IMR-90 (cell line): ENCODE measurements at regions not wholly inside any gene's neighbourhood (a gene's known extent, or its start where the extent isn't known, plus 50 kb on each side); places are given as distances from the start of the nearest gene placed in this dataset.

Experiments used
- ATAC-seq: fragments of 200-7000 bp; cut with Tn5 transposase; 2 replicates; pipeline ENCODE4 v1.9.1; 2020; ENCODE audit warnings: low read depth, mild to moderate bottlenecking, moderate library complexity
- BruUV-seq: library from RNA; stranded (reverse); fragments of 400-500 nt; replicated peaks from 2 replicates; lab custom pipeline; 2021; lab: Mats Ljungman, UMichigan
- CTCF ChIA-PET: fragments of 300-600 bp; formaldehyde crosslinking; extraction: SDS; loops from one replicate; lab custom pipeline; 2021; ENCODE audit warnings: antibody characterized with exemption; lab: Yijun Ruan, JAX
- POLR2A ChIA-PET: fragments of 300-600 bp; sonication (Branson Sonifier 250); formaldehyde crosslinking; loops from one replicate; lab custom pipeline; 2022; ENCODE audit warnings: antibody characterized with exemption; ENCODE audit not compliant: unreplicated experiment; lab: Charles Lee
- DNase-seq: peaks from one replicate; pipeline ENCODE4 v3.0.0; 2013
- H2AFZ ChIP-seq: replicated peaks from 2 replicates; pipeline ENCODE3; 2013; ENCODE audit warnings: low read length, mild to moderate bottlenecking; ENCODE audit not compliant: poor library complexity
- H2AK5ac ChIP-seq: 2 replicates; pipeline ENCODE4 v1.6.1; 2013; ENCODE audit warnings: low read depth, low read length, inconsistent platforms
- H2AK9ac ChIP-seq: replicated peaks from 2 replicates; pipeline ENCODE3; 2013; ENCODE audit warnings: mild to moderate bottlenecking, low read depth, low read length, moderate library complexity; ENCODE audit not compliant: poor library complexity
- H2BK120ac ChIP-seq: 2 replicates; pipeline ENCODE4 v1.6.1; 2013; ENCODE audit warnings: low read depth, low read length, inconsistent platforms
- H2BK15ac ChIP-seq: 3 replicates; pipeline ENCODE4 v1.6.1; 2013; ENCODE audit warnings: low read depth, low read length, inconsistent platforms
- H2BK20ac ChIP-seq: 2 replicates; pipeline ENCODE4 v1.6.1; 2013; ENCODE audit warnings: low read depth, mild to moderate bottlenecking, inconsistent platforms, low read length, moderate library complexity
- H2BK5ac ChIP-seq: 2 replicates; pipeline ENCODE4 v1.6.1; 2013; ENCODE audit warnings: mild to moderate bottlenecking, low read depth, low read length, inconsistent platforms; ENCODE audit not compliant: poor library complexity, severe bottlenecking
- H3K14ac ChIP-seq: replicated peaks from 2 replicates; pipeline ENCODE4 v1.6.1; 2013; ENCODE audit warnings: low read depth, low read length, inconsistent platforms
- H3K18ac ChIP-seq: 2 replicates; pipeline ENCODE4 v1.6.1; 2013; ENCODE audit warnings: low read depth, low read length, control low read depth
- H3K23ac ChIP-seq: 2 replicates; pipeline ENCODE4 v1.6.1; 2013; ENCODE audit warnings: low read depth, low read length, inconsistent platforms
- H3K27ac ChIP-seq: 2 replicates; pipeline ENCODE4 v1.5.1; 2013; ENCODE audit warnings: mild to moderate bottlenecking, control low read depth, low read length; ENCODE audit not compliant: insufficient read depth
- H3K27me3 ChIP-seq: 2 replicates; pipeline ENCODE4 v1.6.1; 2013; ENCODE audit warnings: low read length; ENCODE audit not compliant: control insufficient read depth, insufficient read depth
- H3K36me3 ChIP-seq: 2 replicates; pipeline ENCODE4 v1.6.1; 2013; ENCODE audit warnings: low read length, mixed read lengths; ENCODE audit not compliant: control insufficient read depth, insufficient read depth
- H3K4ac ChIP-seq: 2 replicates; pipeline ENCODE4 v1.6.1; 2013; ENCODE audit warnings: low read depth, low read length, inconsistent platforms
- H3K4me1 ChIP-seq: 2 replicates; pipeline ENCODE4 v1.6.1; 2013; ENCODE audit warnings: low read length, mixed read lengths; ENCODE audit not compliant: control insufficient read depth, insufficient read depth
- H3K4me2 ChIP-seq: 2 replicates; pipeline ENCODE4 v1.6.1; 2013; ENCODE audit warnings: low read depth, mild to moderate bottlenecking, control low read depth, low read length, moderate library complexity
- H3K4me3 ChIP-seq: 2 replicates; pipeline ENCODE4 v1.5.1; 2013; ENCODE audit warnings: low read depth, mild to moderate bottlenecking, control low read depth, low read length, moderate library complexity; ENCODE audit not compliant: insufficient read depth
- H3K56ac ChIP-seq: 2 replicates; pipeline ENCODE4 v1.6.1; 2013; ENCODE audit warnings: low read length, inconsistent platforms; ENCODE audit not compliant: insufficient read depth; ENCODE audit errors: extremely low read depth
- H3K79me1 ChIP-seq, 2 experiments: 2 replicates each; pipeline ENCODE4 v1.6.1; 2013; ENCODE audit warnings: low read length in 2 of 2, inconsistent platforms in 1 of 2, low read depth in 1 of 2
- H3K9ac ChIP-seq: 2 replicates; pipeline ENCODE4 v1.6.1; 2013; ENCODE audit warnings: low read depth, low read length, control low read depth
- H3K9me1 ChIP-seq: 2 replicates; pipeline ENCODE4 v1.6.1; 2013; ENCODE audit warnings: low read length, inconsistent platforms; ENCODE audit not compliant: insufficient read depth
- H3K9me3 ChIP-seq: 2 replicates; pipeline ENCODE4 v1.6.1; 2013; ENCODE audit warnings: low read length; ENCODE audit not compliant: control insufficient read depth, insufficient read depth
- H4K20me1 ChIP-seq: 2 replicates; pipeline ENCODE4 v1.6.1; 2013; ENCODE audit warnings: low read length, inconsistent platforms; ENCODE audit not compliant: insufficient read depth
- H4K5ac ChIP-seq: 2 replicates; pipeline ENCODE4 v1.6.1; 2013; ENCODE audit warnings: mild to moderate bottlenecking, low read depth, low read length, control low read depth
- H4K8ac ChIP-seq, 2 experiments: 2 replicates each; pipeline ENCODE4 v1.6.1; 2013; ENCODE audit warnings: low read depth in 2 of 2, low read length in 2 of 2, control low read depth in 1 of 2, inconsistent platforms in 1 of 2
- H4K91ac ChIP-seq: 2 replicates; pipeline ENCODE4 v1.6.1; 2013; ENCODE audit warnings: low read depth, low read length, inconsistent platforms; ENCODE audit not compliant: insufficient read depth
- BHLHE40 ChIP-seq: fragments of 150-350 bp; IDR thresholded peaks from 2 replicates; pipeline ENCODE4 v1.6.1; 2016; ENCODE audit warnings: mild to moderate bottlenecking, low read depth, low read length
- CEBPB ChIP-seq: IDR thresholded peaks from 2 replicates; pipeline ENCODE4 v1.6.1; 2012; ENCODE audit warnings: low read depth, low read length, improper control_type of control experiment
- CHD1 ChIP-seq: IDR thresholded peaks from 2 replicates; pipeline ENCODE4 v1.6.1; 2012; ENCODE audit warnings: low read depth, low read length, improper control_type of control experiment
- CTCF ChIP-seq: conservative IDR thresholded peaks from 2 replicates; pipeline ENCODE4 v1.5.1; 2012; ENCODE audit warnings: mild to moderate bottlenecking, low read depth, low read length, improper control_type of control experiment
- FOS ChIP-seq: fragments of 150-350 bp; IDR thresholded peaks from 2 replicates; pipeline ENCODE4 v1.6.1; 2016; ENCODE audit warnings: low read depth, low read length
- MAFK ChIP-seq: IDR thresholded peaks from 2 replicates; pipeline ENCODE4 v1.6.1; 2012; ENCODE audit warnings: low read depth, low read length, improper control_type of control experiment
- MAZ ChIP-seq: IDR thresholded peaks from 2 replicates; pipeline ENCODE4 v1.6.1; 2012; ENCODE audit warnings: low read depth, mild to moderate bottlenecking, low read length, improper control_type of control experiment, moderate library complexity, borderline replicate concordance
- MXI1 ChIP-seq: IDR thresholded peaks from 2 replicates; pipeline ENCODE4 v1.6.1; 2012; ENCODE audit warnings: low read depth, mild to moderate bottlenecking, low read length, moderate library complexity, borderline replicate concordance
- NFE2L2 ChIP-seq: fragments of 150-350 bp; IDR thresholded peaks from 2 replicates; pipeline ENCODE4 v1.6.1; 2016; ENCODE audit warnings: low read depth, mild to moderate bottlenecking, low read length
- POLR2A ChIP-seq: IDR thresholded peaks from 2 replicates; pipeline ENCODE4 v1.6.1; 2012; ENCODE audit warnings: mild to moderate bottlenecking, low read depth, low read length
- RAD21 ChIP-seq: IDR thresholded peaks from 2 replicates; pipeline ENCODE4 v1.6.1; 2012; ENCODE audit warnings: low read length, improper control_type of control experiment
- RCOR1 ChIP-seq: IDR thresholded peaks from 2 replicates; pipeline ENCODE4 v1.6.1; 2012; ENCODE audit warnings: mild to moderate bottlenecking, low read length, improper control_type of control experiment; ENCODE audit not compliant: insufficient replicate concordance
- RFX5 ChIP-seq: IDR thresholded peaks from 2 replicates; pipeline ENCODE4 v1.8.0; 2012; ENCODE audit warnings: low read depth, mild to moderate bottlenecking, low read length, moderate library complexity
- SMC3 ChIP-seq: fragments of 150-350 bp; IDR thresholded peaks from 2 replicates; pipeline ENCODE4 v1.6.1; 2016; ENCODE audit warnings: low read depth, mild to moderate bottlenecking, antibody characterized with exemption, low read length, moderate library complexity
- USF2 ChIP-seq: fragments of 150-350 bp; IDR thresholded peaks from 2 replicates; pipeline ENCODE4 v1.6.1; 2017; ENCODE audit warnings: mild to moderate bottlenecking, antibody characterized with exemption, low read length, low read depth
- WGBS, 2 experiments: methylation state at CpG; one replicate each; pipeline versions ENCODE4 v1.1.5 to v1.1.7; 2013; ENCODE audit warnings: missing lambda C conversion rate in 2 of 2; ENCODE audit not compliant: insufficient read length in 1 of 2; ENCODE audit errors: extremely low coverage in 2 of 2; 5-methylcytosine and 5-hydroxymethylcytosine counted together
- dilution Hi-C: fragments of 300-500 bp; cut with HindIII; formaldehyde crosslinking; loops from one replicate; pipeline ENCODE4 v1.14.3; 2018; ENCODE audit warnings: low sequenced_read_pairs; ENCODE audit not compliant: unreplicated experiment
- in situ Hi-C: fragments of 300-500 bp; cut with MboI; formaldehyde crosslinking; loops from 3 replicates; pipeline ENCODE4 v1.14.3; 2019; ENCODE audit warnings: low sequenced_read_pairs, inconsistent platforms, mixed read lengths
- intact Hi-C: fragments of 100-400 bp; cut with micrococcal nuclease; formaldehyde crosslinking; loops from 2 replicates; pipeline ENCODE4 v1.10.0; 2022
- TF ChIP-seq, protein P1 (sequence below): fragments of 150-350 bp; IDR thresholded peaks from 2 replicates; pipeline ENCODE4 v1.6.1; 2016; ENCODE audit warnings: low read depth, mild to moderate bottlenecking, low read length, moderate library complexity, borderline replicate concordance

GRCh38 chr16:87146676-87147075 lies 170.5 kb downstream of the C16orf95 start:
- Histone ChIP-seq H2BK120ac (no peak overlapping the region), H3K18ac (no peak overlapping the region), H4K5ac (no peak overlapping the region), H3K4me2 (no peak overlapping the region), H3K4ac (no peak overlapping the region), H2BK20ac (no peak overlapping the region), H3K27me3 (peaks cover 24% of the 10 kb centered on the region), H2AK5ac (no peak overlapping the region), H3K9me1 (0 out of 2 replicates have a peak, but pooled peaks cover 2% of the 10 kb centered on the region), H3K14ac (no peak overlapping the region), H3K9me3 (peaks cover 7% of the 10 kb centered on the region), H3K79me1 (no peaks in the 10 kb centered on the region), H3K56ac (no peak overlapping the region), H2BK15ac (no peak overlapping the region), H3K9ac (no peak overlapping the region), H4K20me1 (no peaks in the 10 kb centered on the region; the same call in 1 of the 2 replicates), H2AK9ac (no peak overlapping the region), H4K8ac (no peak overlapping the region), H3K27ac (no peak overlapping the region), H4K91ac (no peak overlapping the region), H3K4me3 (no peak overlapping the region), H3K23ac (no peak overlapping the region), H3K4me1 (no peaks in the 10 kb centered on the region; the same call in 1 of the 2 replicates), H2AFZ (no peak overlapping the region), H2BK5ac (no peak overlapping the region), H3K36me3 (no peaks in the 10 kb centered on the region)
- in situ Hi-C loops (no loop called here), dilution Hi-C loops (no loop called here), intact Hi-C loops (no loop called here)
- no TSS peak for BruUV-seq
- TF ChIP-seq BHLHE40 (no peak), MXI1 (no peak), POLR2A (no peak), FOS (no peak), MAZ (no peak), RFX5 (no peak), RAD21 (no peak), CHD1 (no peak), SMC3 (no peak), CEBPB (no peak), RCOR1 (no peak), NFE2L2 (no peak), USF2 (no peak), MAFK (no peak), CTCF (no peak)
- TF ChIP-seq, protein P1, sequence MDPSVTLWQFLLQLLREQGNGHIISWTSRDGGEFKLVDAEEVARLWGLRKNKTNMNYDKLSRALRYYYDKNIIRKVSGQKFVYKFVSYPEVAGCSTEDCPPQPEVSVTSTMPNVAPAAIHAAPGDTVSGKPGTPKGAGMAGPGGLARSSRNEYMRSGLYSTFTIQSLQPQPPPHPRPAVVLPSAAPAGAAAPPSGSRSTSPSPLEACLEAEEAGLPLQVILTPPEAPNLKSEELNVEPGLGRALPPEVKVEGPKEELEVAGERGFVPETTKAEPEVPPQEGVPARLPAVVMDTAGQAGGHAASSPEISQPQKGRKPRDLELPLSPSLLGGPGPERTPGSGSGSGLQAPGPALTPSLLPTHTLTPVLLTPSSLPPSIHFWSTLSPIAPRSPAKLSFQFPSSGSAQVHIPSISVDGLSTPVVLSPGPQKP: no peak
- ChIA-PET POLR2A (no interaction called here), CTCF (no interaction called here)
- ATAC-seq (no peak), DNase-seq (no peak)
- no CpG with 5 or more reads among the region's 5 CpGs for WGBS, 2 experiments
